H1 (cell line): ENCODE measurements at regions not wholly inside any gene's neighbourhood (a gene's known extent, or its start where the extent isn't known, plus 50 kb on each side); places are given as distances from the start of the nearest gene placed in this dataset.

Experiments used
- CHD2 ChIP-seq: IDR thresholded peaks from 2 replicates; pipeline ENCODE4 v1.6.1; 2012; ENCODE audit warnings: low read length, improper control_type of control experiment
- EP300 ChIP-seq, 2 experiments: IDR thresholded peaks; 1 replicate in 1 of 2; 2 replicates in 1 of 2; pipeline ENCODE4 v1.6.1; 2011 to 2012; ENCODE audit warnings: low read depth in 2 of 2, low read length in 2 of 2, mild to moderate bottlenecking in 2 of 2, borderline replicate concordance in 1 of 2, inconsistent platforms in 1 of 2, moderate library complexity in 1 of 2
- GTF2F1 ChIP-seq: IDR thresholded peaks from 2 replicates; pipeline ENCODE4 v1.6.1; 2012; ENCODE audit warnings: low read depth, low read length, improper control_type of control experiment, borderline replicate concordance
- MAFK ChIP-seq: IDR thresholded peaks from 2 replicates; pipeline ENCODE4 v1.6.1; 2012; ENCODE audit warnings: low read depth, mild to moderate bottlenecking, improper control_type of control experiment, low read length
- RFX5 ChIP-seq: IDR thresholded peaks from 2 replicates; pipeline ENCODE4 v1.6.1; 2011; ENCODE audit warnings: low read depth, low read length, improper control_type of control experiment, borderline replicate concordance
- SAP30 ChIP-seq: fragments of 300-600 bp; sonication (generic); IDR thresholded peaks from 2 replicates; pipeline ENCODE4 v1.7.1; 2012; ENCODE audit warnings: low read length, moderate library complexity, mild to moderate bottlenecking, inconsistent platforms; ENCODE audit not compliant: insufficient read depth, insufficient replicate concordance
- SP2 ChIP-seq: IDR thresholded peaks from 2 replicates; pipeline ENCODE4 v1.6.1; 2012; ENCODE audit warnings: mild to moderate bottlenecking, low read length, inconsistent platforms
- SUZ12 ChIP-seq: fragments of 200-600 bp; sonication (generic); IDR thresholded peaks from 2 replicates; pipeline ENCODE4 v1.6.1; 2012; ENCODE audit warnings: mild to moderate bottlenecking, inconsistent platforms, low read length, moderate library complexity, mixed read lengths

GRCh38 chr4:151953312-151953711, 192.5 kb upstream of the GATB start (continued):
- TF ChIP-seq CHD2 (no peak), SP2 (no peak), MAFK (no peak), EP300 (IDR thresholded peaks at IDR 0.05; ENCODE audit: borderline replicate concordance in 1 of 2, low read depth in 2 of 2, low read length in 2 of 2) (no peak), SAP30 (no peak), GTF2F1 (no peak), RFX5 (no peak), SUZ12 (no peak)
